ENCODE measurements at regions not wholly inside any gene's neighbourhood (a gene's known extent, or its start where the extent isn't known, plus 50 kb on each side); places are given as distances from the start of the nearest gene placed in this dataset.
A peak's percentile ranks its signal among the peaks of the same experiment; 100 is the strongest.

DNA sequence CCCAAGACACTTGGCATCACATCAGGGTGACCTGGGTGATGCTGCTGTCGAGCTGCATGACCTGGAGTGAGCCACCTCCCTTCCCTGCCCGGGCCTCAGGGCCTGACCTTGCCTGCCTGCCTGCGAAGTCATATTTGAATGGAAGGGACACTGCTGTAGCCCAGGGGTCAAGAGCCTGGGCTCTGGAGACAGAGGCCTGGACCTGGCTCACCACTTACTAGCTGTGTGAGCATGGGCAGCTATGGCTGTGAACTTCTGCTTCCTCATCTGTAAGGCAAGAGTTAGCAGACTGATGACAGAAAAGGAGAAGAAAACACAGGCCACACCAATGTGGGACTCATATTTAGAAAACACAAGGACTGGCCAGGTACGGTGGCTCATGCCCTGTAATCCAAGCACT lies 118.7 kb downstream of the ZFP36L2 start:
- no CpG with 5 or more reads among the region's 4 CpGs for WGBS (ENCODE audit: insufficient coverage, low lambda C conversion rate)
- DNase-seq: no peak

DNA sequence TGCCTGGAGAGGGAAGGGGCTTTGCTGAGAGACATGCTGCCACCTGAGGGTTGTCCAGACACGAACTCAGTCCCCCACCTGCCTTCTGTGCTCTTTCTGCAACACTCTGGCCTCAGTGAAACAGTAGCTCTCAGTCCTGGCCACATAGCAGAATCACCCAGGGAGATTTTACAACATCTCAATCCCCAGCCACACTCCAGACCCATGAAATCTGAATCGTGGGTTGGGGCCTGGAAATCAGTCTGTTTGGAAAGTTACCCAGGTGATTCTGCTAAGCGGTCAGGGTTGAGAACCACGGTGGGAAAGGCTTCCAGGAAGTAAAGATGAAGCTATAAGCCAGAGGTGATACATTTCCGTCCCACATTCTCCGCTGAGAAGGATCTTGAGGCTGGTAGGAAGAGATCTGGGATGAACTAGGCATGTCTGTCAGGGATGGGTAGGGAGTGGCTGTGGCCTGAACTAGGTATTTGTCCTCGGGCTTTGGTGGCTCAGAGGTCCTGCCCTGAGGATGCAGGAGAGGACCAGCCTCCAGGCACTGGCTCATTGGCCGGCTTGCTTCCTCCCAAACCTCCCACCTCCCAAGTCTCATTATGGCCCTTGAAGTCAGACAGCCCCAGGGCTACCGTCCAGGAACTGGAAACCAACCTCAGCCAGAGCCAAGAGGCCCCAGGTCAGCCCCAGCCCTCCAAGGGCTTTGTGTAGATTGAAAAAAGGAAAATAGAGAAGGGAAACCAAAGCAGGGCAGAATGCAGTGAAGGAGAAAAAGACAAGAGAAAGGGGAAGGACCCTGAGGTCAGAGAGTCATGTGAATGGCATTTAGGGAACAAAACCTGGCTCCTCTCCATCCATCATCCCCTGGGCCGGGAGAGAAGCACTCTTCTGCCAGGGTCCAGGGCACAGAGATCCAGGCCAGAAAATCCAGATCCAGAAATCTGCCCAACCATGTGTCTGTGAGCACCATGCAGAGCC lies 119.6 kb downstream of the ZFP36L2 start:
- Histone ChIP-seq H3K27me3 (ENCODE audit: control insufficient read depth, insufficient read depth, low read length) (no peaks in the 10 kb centered on the region), H3K4me1 (ENCODE audit: control insufficient read depth, insufficient read depth, low read length) (peaks cover 26% of the 10 kb centered on the region), H3K9me3 (ENCODE audit: control insufficient read depth, low read depth, low read length) (no peaks in the 10 kb centered on the region), H3K27ac (ENCODE audit: low read length) (peak overlapping the region; percentile 30), H3K36me3 (ENCODE audit: control insufficient read depth, insufficient read depth, low read length) (no peaks in the 10 kb centered on the region), H3K4me3 (ENCODE audit: low read length) (no peak overlapping the region)
- WGBS (ENCODE audit: insufficient coverage, low lambda C conversion rate): no CpG with 5 or more reads among the region's 10 CpGs
- no peak for DNase-seq

More for the DNA sequence above, 118.7 kb downstream of the ZFP36L2 start:
- H3K27me3 ChIP-seq (ENCODE audit: control insufficient read depth, insufficient read depth, low read length): no peaks in the 10 kb centered on the region
- H3K27ac ChIP-seq (ENCODE audit: low read length): no peak overlapping the region
- peaks cover 23% of the 10 kb centered on the region for H3K4me1 ChIP-seq (ENCODE audit: control insufficient read depth, insufficient read depth, low read length)
- H3K4me3 ChIP-seq (ENCODE audit: low read length): no peak overlapping the region
- no peaks in the 10 kb centered on the region for H3K9me3 ChIP-seq (ENCODE audit: control insufficient read depth, low read depth, low read length)
- no peaks in the 10 kb centered on the region for H3K36me3 ChIP-seq (ENCODE audit: control insufficient read depth, insufficient read depth, low read length)

DNA sequence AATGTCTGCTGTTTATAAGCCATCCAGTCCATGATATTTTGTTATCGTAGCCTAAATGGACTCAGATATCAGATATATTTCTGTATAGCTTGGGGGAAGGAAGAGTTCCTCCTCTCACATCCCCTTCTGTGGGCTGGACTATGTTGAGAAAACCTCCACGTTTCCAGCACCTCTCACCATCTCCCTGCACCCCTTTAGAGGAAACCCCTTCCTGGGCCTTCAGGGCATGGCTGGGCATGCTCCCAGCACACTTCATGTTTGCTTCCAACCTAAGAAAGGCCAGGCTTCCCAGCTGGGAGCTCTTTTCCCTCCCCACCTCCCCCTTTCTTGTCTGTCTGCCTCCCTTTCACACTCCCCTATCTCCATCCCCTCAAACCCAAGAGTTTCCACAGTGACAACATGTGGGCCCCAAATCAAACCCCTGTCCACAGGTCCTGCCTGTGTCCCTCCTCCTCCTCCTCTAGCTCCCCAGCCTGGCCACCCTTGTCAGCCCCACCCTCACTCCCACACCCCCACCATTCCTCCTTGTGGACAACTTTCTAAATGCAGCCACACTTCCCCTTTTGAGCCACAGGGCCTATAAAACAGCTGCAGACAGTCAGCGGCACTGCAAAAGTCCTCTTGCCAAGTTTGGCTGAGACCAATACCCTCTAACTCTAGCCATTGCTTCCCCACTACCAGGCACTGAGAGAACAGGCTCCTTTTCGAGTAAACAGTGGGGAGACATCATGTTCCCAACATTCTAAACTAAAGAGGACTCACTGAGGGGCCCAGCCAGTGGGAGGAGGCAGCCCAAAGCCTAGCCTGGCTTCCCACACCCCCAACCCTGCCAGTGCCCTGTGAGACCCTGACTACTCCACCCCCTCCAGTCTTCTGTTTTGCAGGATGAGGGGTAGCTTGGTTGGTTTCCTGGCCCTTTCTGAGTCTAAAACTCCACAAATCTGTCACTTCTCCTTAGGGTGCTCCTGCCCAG lies 120.5 kb downstream of the ZFP36L2 start:
- no peak for DNase-seq
- Histone ChIP-seq H3K36me3 (ENCODE audit: control insufficient read depth, insufficient read depth, low read length) (no peaks in the 10 kb centered on the region), H3K27me3 (ENCODE audit: control insufficient read depth, insufficient read depth, low read length) (no peaks in the 10 kb centered on the region), H3K9me3 (ENCODE audit: control insufficient read depth, low read depth, low read length) (peaks cover 4% of the 10 kb centered on the region), H3K27ac (ENCODE audit: low read length) (peak overlapping the region; percentile 30), H3K4me1 (ENCODE audit: control insufficient read depth, insufficient read depth, low read length) (peaks cover 33% of the 10 kb centered on the region), H3K4me3 (ENCODE audit: low read length) (no peak overlapping the region)
- 40% methylated on average over 1 of the region's 4 CpGs for WGBS (ENCODE audit: insufficient coverage, low lambda C conversion rate)

DNA sequence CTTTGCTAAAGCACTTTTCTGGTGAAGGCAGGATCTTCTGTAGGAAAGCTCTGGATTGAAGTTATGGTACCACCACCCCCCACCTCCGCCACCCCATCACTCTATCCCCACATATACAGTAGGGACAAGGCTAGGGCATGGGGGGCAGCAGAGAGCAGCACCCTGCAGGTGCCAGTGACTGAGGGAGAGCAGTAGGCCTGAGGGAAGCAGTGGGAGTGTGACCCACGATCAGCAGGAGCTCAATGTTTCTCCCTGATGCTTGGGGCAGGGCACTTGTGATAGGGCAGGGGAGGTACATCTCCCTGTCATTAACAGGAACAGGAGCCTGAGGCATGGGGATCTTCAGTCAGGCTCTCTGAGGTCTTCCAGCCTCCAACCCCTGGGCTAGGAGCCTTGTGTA lies 121.6 kb downstream of the ZFP36L2 start:
- no CpG with 5 or more reads among the region's 2 CpGs for WGBS (ENCODE audit: insufficient coverage, low lambda C conversion rate)
- H3K4me1 ChIP-seq (ENCODE audit: control insufficient read depth, insufficient read depth, low read length): peaks cover 25% of the 10 kb centered on the region
- DNase-seq: no peak

DNA sequence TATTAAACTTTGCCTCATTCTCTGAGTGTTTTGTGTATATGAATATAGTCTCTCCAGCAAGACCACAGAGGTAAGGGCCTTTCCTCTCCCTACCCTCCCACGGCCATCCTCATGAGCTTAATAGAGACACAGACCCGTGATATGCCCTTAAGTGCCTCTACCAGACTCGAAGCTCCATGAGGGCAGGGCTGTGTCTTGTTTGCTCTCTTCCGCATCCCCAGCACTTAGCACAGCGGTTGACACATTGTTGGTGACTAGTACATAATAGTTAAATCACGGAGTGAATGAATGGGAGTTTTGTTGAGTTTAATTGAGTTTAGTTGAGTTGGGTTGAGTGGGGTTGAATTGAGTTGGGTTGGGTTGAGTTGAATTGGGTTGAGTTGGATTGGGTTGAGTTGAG lies 122.3 kb downstream of the ZFP36L2 start:
- no peaks in the 10 kb centered on the region for H3K36me3 ChIP-seq (ENCODE audit: control insufficient read depth, insufficient read depth, low read length)
- H3K27ac ChIP-seq (ENCODE audit: low read length): no peak overlapping the region
- no peak for DNase-seq
- H3K27me3 ChIP-seq (ENCODE audit: control insufficient read depth, insufficient read depth, low read length): no peaks in the 10 kb centered on the region
- 86% methylated on average over 1 of the region's 6 CpGs for WGBS (ENCODE audit: insufficient coverage, low lambda C conversion rate)
- no peak overlapping the region for H3K4me3 ChIP-seq (ENCODE audit: low read length)
- H3K4me1 ChIP-seq (ENCODE audit: control insufficient read depth, insufficient read depth, low read length): peaks cover 23% of the 10 kb centered on the region
- peaks cover 9% of the 10 kb centered on the region for H3K9me3 ChIP-seq (ENCODE audit: control insufficient read depth, low read depth, low read length)

More for the DNA sequence above, 121.6 kb downstream of the ZFP36L2 start:
- Histone ChIP-seq H3K4me3 (ENCODE audit: low read length) (no peak overlapping the region), H3K27ac (ENCODE audit: low read length) (no peak overlapping the region), H3K27me3 (ENCODE audit: control insufficient read depth, insufficient read depth, low read length) (no peaks in the 10 kb centered on the region), H3K36me3 (ENCODE audit: control insufficient read depth, insufficient read depth, low read length) (no peaks in the 10 kb centered on the region), H3K9me3 (ENCODE audit: control insufficient read depth, low read depth, low read length) (peaks cover 9% of the 10 kb centered on the region)

DNA sequence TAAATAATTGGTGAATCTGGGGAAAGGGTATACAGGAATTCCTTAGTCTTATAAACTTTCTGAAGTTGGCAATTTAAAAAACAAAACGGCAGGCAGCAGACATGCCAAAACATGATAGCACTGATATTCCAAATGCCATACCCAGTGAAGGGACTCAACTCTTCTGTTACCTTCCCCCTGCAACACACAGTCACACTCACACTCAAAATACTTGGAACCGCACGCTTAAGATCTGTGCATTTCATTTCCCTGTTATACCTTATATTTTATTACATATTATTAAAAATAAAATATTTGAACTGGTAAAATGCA lies 123.4 kb downstream of the ZFP36L2 start:
- H3K36me3 ChIP-seq (ENCODE audit: control insufficient read depth, insufficient read depth, low read length): no peaks in the 10 kb centered on the region
- WGBS (ENCODE audit: insufficient coverage, low lambda C conversion rate): no CpG with 5 or more reads among the region's 3 CpGs
- no peaks in the 10 kb centered on the region for H3K27me3 ChIP-seq (ENCODE audit: control insufficient read depth, insufficient read depth, low read length)
- no peak for DNase-seq
- H3K9me3 ChIP-seq (ENCODE audit: control insufficient read depth, low read depth, low read length): peaks cover 9% of the 10 kb centered on the region
- H3K4me1 ChIP-seq (ENCODE audit: control insufficient read depth, insufficient read depth, low read length): peaks cover 22% of the 10 kb centered on the region
- H3K27ac ChIP-seq (ENCODE audit: low read length): no peak overlapping the region
- H3K4me3 ChIP-seq (ENCODE audit: low read length): no peak overlapping the region

DNA sequence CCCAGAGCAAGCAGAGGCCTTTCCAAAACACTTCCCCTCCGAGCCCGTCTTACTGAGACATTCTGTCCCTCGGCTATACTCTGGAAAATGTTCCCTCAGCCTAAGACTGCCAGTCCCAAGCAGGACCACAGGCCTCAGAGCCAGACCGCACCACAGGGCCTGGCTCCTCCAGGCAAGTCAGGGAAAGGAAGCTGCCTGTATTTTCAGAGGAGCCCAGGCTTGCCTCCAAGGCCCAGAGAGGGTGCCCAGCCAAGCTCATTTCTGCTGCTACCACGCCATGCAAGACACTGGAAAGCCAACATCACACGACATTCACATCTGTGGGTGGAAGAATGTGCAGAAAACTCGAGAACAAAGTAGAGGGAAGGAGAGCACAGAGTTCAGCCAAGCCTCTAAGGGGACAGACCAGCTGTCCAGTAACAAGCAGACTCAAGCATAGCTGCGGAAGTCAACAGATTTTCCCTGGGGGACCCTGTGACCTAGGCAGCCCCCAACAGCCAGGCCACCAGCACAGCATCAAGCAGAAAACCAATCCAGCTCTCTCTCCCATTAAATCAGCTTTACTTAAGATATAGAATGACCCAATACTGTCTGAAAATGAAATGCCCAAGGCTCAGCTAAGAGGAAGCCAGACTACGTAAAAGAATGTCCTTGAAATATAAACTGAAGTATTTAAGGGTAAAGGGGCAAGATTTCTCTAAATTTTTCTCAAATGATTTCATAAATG lies 123.9 kb downstream of the ZFP36L2 start:
- peak overlapping the region; percentile 50 for H3K27ac ChIP-seq (ENCODE audit: low read length)
- no peak for DNase-seq
- no peaks in the 10 kb centered on the region for H3K36me3 ChIP-seq (ENCODE audit: control insufficient read depth, insufficient read depth, low read length)
- peaks cover 9% of the 10 kb centered on the region for H3K9me3 ChIP-seq (ENCODE audit: control insufficient read depth, low read depth, low read length)
- no peak overlapping the region for H3K4me3 ChIP-seq (ENCODE audit: low read length)
- H3K27me3 ChIP-seq (ENCODE audit: control insufficient read depth, insufficient read depth, low read length): no peaks in the 10 kb centered on the region
- H3K4me1 ChIP-seq (ENCODE audit: control insufficient read depth, insufficient read depth, low read length): peaks cover 22% of the 10 kb centered on the region
- 33% methylated on average over 1 of the region's 9 CpGs for WGBS (ENCODE audit: insufficient coverage, low lambda C conversion rate)

DNA sequence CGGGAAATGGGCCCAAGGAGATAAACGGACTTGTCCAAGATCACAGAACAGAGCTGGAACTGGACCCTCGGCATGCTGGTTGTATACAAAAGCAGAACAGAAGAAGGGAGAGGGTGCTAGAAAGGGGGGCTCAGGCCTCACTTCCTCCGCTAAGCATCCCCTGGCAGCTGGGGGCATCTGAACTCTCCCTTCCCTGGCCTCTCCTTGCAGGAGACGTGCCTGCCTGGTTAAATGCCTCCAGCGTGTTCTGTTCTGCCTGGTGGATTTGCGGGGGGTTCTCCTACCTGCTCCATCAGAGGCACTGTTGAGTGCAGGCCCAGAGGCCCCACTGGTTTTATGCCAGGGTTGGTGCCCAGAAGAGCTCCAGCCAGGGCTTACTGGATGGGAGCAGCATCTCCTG lies 124.7 kb downstream of the ZFP36L2 start:
- DNase-seq: no peak
- Histone ChIP-seq H3K27me3 (ENCODE audit: control insufficient read depth, insufficient read depth, low read length) (no peaks in the 10 kb centered on the region), H3K27ac (ENCODE audit: low read length) (peak overlapping the region; percentile 50), H3K4me1 (ENCODE audit: control insufficient read depth, insufficient read depth, low read length) (peaks cover 22% of the 10 kb centered on the region), H3K4me3 (ENCODE audit: low read length) (no peak overlapping the region), H3K9me3 (ENCODE audit: control insufficient read depth, low read depth, low read length) (peaks cover 9% of the 10 kb centered on the region), H3K36me3 (ENCODE audit: control insufficient read depth, insufficient read depth, low read length) (no peaks in the 10 kb centered on the region)
- no CpG with 5 or more reads among the region's 7 CpGs for WGBS (ENCODE audit: insufficient coverage, low lambda C conversion rate)

DNA sequence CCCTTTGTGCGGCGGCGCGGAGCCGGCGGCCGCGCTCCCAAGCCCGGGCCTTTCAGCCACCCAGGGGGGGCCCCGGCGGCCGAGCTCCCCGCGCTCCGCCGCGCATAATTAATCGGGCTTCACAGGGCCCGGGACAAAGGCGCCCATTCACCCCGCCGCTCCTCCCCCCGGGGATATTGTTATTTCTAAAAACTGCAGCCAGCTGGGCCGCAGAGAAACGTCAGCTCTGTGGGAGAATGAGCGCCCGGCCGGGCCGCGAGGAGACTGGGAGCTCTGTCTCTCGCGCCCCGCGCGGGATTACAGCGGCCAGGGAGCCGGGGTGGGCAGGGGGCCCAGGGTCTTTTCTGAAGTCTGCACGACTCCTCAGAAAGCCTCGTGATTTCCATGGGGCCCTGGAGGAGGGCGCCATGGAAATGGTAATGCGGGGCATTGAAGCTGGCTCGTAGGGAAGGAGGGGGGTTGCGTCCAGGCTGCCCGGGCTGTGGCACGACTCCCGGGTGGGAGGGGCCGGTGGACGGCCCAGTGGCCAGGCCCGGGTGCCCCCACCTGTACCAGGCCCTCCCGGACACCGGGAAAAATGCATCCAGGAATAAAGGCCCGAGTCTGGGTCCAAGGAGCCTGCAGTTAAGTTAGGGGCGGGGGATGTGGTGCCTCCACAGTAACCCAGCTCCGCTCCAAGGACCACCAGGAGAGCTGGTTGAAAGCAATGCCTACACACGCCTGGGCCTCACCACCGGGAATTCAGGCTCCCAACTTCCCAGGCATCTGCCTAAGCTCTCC lies 125.3 kb downstream of the ZFP36L2 start:
- peak overlapping the region; percentile 50 for H3K27ac ChIP-seq (ENCODE audit: low read length)
- H3K4me1 ChIP-seq (ENCODE audit: control insufficient read depth, insufficient read depth, low read length): peaks cover 17% of the 10 kb centered on the region
- WGBS (ENCODE audit: insufficient coverage, low lambda C conversion rate): no CpG with 5 or more reads among the region's 56 CpGs
- peak overlapping the region; percentile 32 for H3K4me3 ChIP-seq (ENCODE audit: low read length)
- H3K9me3 ChIP-seq (ENCODE audit: control insufficient read depth, low read depth, low read length): peaks cover 9% of the 10 kb centered on the region
- peak in 1 of 2 donors; percentile 68 for DNase-seq
- no peaks in the 10 kb centered on the region for H3K27me3 ChIP-seq (ENCODE audit: control insufficient read depth, insufficient read depth, low read length)
- H3K36me3 ChIP-seq (ENCODE audit: control insufficient read depth, insufficient read depth, low read length): no peaks in the 10 kb centered on the region

All from large intestine (tissue), 3 donors.